HepG2 (cell line): ENCODE measurements at regions not wholly inside any gene's neighbourhood (a gene's known extent, or its start where the extent isn't known, plus 50 kb on each side); places are given as distances from the start of the nearest gene placed in this dataset.

ENCODE experiments used
- ATAC-seq: fragments of 200-7000 bp; cut with Tn5 transposase; 3 replicates; pipeline ENCODE4 v1.9.1; 2020; ENCODE audit warnings: mild to moderate bottlenecking, moderate library complexity
- BruUV-seq: library from RNA; stranded (reverse); fragments of 400-500 nt; replicated peaks from 2 replicates; lab custom pipeline; 2021; lab: Mats Ljungman, UMichigan
- CTCF ChIA-PET: fragments of 300-600 bp; formaldehyde crosslinking; extraction: SDS; loops from one replicate; lab custom pipeline; 2021; ENCODE audit warnings: low total read pairs, inconsistent platforms, low intra/inter-chr PET ratio; lab: Yijun Ruan, JAX
- POLR2A ChIA-PET: fragments of 350-600 bp; sonication (Branson Sonifier 250); formaldehyde crosslinking; loops from one replicate; lab custom pipeline; 2020; ENCODE audit warnings: antibody characterized with exemption, inconsistent platforms; lab: Yijun Ruan, JAX
- DNase-seq: peaks from one replicate; pipeline ENCODE4 v3.0.0-alpha.2; 2015; ENCODE audit warnings: low spot score
- FAIRE-seq: peaks from 3 replicates; lab custom pipeline; 2011; peaks lifted over from hg19 to GRCh38; lab: Jason Lieb, UNC
- H2AFZ ChIP-seq: one replicate; pipeline ENCODE4 v1.6.1; 2011; ENCODE audit warnings: low read length, inconsistent platforms
- H3K27ac ChIP-seq: fragments of 300-600 bp; 3 replicates; pipeline ENCODE4 v1.8.0; 2011; ENCODE audit warnings: mixed run types, mild to moderate bottlenecking, mixed read lengths, low read length, inconsistent platforms; ENCODE audit not compliant: insufficient read depth; ENCODE audit errors: extremely low read length
- H3K27me3 ChIP-seq, 2 experiments: fragments of 200-600 bp in 1 of 2; 2 replicates in 1 of 2; 3 replicates in 1 of 2; pipeline versions ENCODE4 v1.6.0 to v1.8.0; 2011; ENCODE audit warnings: low read length in 2 of 2, mild to moderate bottlenecking in 2 of 2, moderate library complexity in 2 of 2, inconsistent platforms in 1 of 2; ENCODE audit not compliant: insufficient read depth in 2 of 2, control insufficient read depth in 1 of 2
- H3K36me3 ChIP-seq, 2 experiments: fragments of 200-600 bp in 1 of 2; replicated peaks in 1 of 2; 2 replicates in 1 of 2; 3 replicates in 1 of 2; pipeline versions ENCODE4 v1.5.1 to v1.8.0; 2011; ENCODE audit warnings: low read length in 2 of 2, inconsistent platforms in 1 of 2; ENCODE audit not compliant: insufficient read depth in 2 of 2, control insufficient read depth in 1 of 2
- H3K4me1 ChIP-seq: 2 replicates; pipeline ENCODE4 v1.5.1; 2012; ENCODE audit warnings: low read length, inconsistent platforms; ENCODE audit not compliant: insufficient read depth
- H3K4me2 ChIP-seq: 2 replicates; pipeline ENCODE4 v1.6.0; 2011; ENCODE audit warnings: low read depth, low read length, inconsistent platforms
- H3K4me3 ChIP-seq, 3 experiments: fragments of 200-600 bp in 1 of 3; sonication (generic), shearing (Covaris generic) in 1 of 3; replicated peaks in 1 of 3; 2 replicates each; pipeline ENCODE4 v1.5.1; 2011 to 2016; ENCODE audit warnings: low read length in 3 of 3, inconsistent platforms in 2 of 3, low read depth in 2 of 3, mild to moderate bottlenecking in 2 of 3, control low read depth in 1 of 3, mixed read lengths in 1 of 3; ENCODE audit not compliant: insufficient read depth in 1 of 3
- H3K79me2 ChIP-seq: one replicate; pipeline ENCODE4 v1.6.1; 2011; ENCODE audit warnings: low read length, inconsistent platforms; ENCODE audit not compliant: insufficient read depth
- H3K9ac ChIP-seq: 2 replicates; pipeline ENCODE4 v1.6.0; 2011; ENCODE audit warnings: mild to moderate bottlenecking, low read depth, low read length, inconsistent platforms; ENCODE audit not compliant: insufficient read depth
- H3K9me3 ChIP-seq: 2 replicates; pipeline ENCODE4 v1.5.1; 2012; ENCODE audit warnings: mild to moderate bottlenecking, low read length
- H4K20me1 ChIP-seq: 2 replicates; pipeline ENCODE4 v1.6.0; 2011; ENCODE audit warnings: inconsistent platforms, mild to moderate bottlenecking, low read length, moderate library complexity; ENCODE audit not compliant: insufficient read depth
- AHDC1 ChIP-seq: sonication (generic); formaldehyde crosslinking; IDR thresholded peaks from 2 replicates; pipeline ENCODE4 v1.5.1; 2020; ENCODE audit warnings: mild to moderate bottlenecking, missing genetic modification reagents, borderline replicate concordance
- NFIB ChIP-seq: sonication (generic); formaldehyde crosslinking; IDR thresholded peaks from 2 replicates; pipeline ENCODE4 v1.9.0; 2021; ENCODE audit warnings: missing genetic modification reagents, mild to moderate bottlenecking, borderline replicate concordance
- TGIF2 ChIP-seq: IDR thresholded peaks from 2 replicates; pipeline ENCODE4 v1.6.1; 2016; ENCODE audit warnings: control low read depth, missing compliant biosample characterization
- ZBTB38 ChIP-seq: sonication (generic); formaldehyde crosslinking; IDR thresholded peaks from 2 replicates; pipeline ENCODE4 v1.5.1; 2020; ENCODE audit warnings: mild to moderate bottlenecking, missing genetic modification reagents
- ZNF34 ChIP-seq: sonication (generic); formaldehyde crosslinking; IDR thresholded peaks from 2 replicates; pipeline ENCODE4 v1.4.0; 2020; ENCODE audit warnings: mild to moderate bottlenecking, missing genetic modification reagents, borderline replicate concordance
- WGBS: methylation state at CpG from one replicate; pipeline ENCODE4 v1.1.6; 2017; ENCODE audit warnings: low lambda C conversion rate; 5-methylcytosine and 5-hydroxymethylcytosine counted together
- in situ Hi-C: cut with HindIII; loops from 2 replicates; pipeline ENCODE4 v1.10.0; 2017; ENCODE audit warnings: low pct_unique_long_range_greater_than_20kb; ENCODE audit not compliant: extremely low pct_ligation_motif_present
- intact Hi-C: fragments of 100-400 bp; cut with micrococcal nuclease; formaldehyde crosslinking; loops from one replicate; pipeline ENCODE4 v1.10.0; 2022; ENCODE audit not compliant: unreplicated experiment

- DNase-seq (no peak), ATAC-seq (no peak), FAIRE-seq (no peak)
- no peaks in the 10 kb centered on the region for H4K20me1 ChIP-seq
- no peak overlapping the region for H2AFZ ChIP-seq
- intact Hi-C loops (no loop called here), in situ Hi-C loops (no loop called here)
- CTCF ChIA-PET, result no interaction called here
- H3K27ac ChIP-seq, result no peak overlapping the region
- no peaks in the 10 kb centered on the region for H3K4me1 ChIP-seq
- H3K9ac ChIP-seq, result no peak overlapping the region
- POLR2A ChIA-PET, result no interaction called here
- no TSS peak for BruUV-seq
- no peaks in the 10 kb centered on the region for H3K36me3 ChIP-seq
- H3K27me3 ChIP-seq, result no peaks in the 10 kb centered on the region
- no peak overlapping the region for H3K4me3 ChIP-seq
- no peak overlapping the region for H3K4me2 ChIP-seq
- no peaks in the 10 kb centered on the region for H3K79me2 ChIP-seq
- H3K9me3 ChIP-seq, result peaks cover 16% of the 10 kb centered on the region; the same call in 1 of the 2 replicates
- no peak for TF ChIP-seq ZBTB38 (CRISPR knock-in tag)
- TF ChIP-seq TGIF2 (CRISPR knock-in tag), result no peak
- no peak for TF ChIP-seq ZNF34
- no peak for TF ChIP-seq AHDC1 (CRISPR knock-in tag)
- no peak for TF ChIP-seq NFIB (CRISPR knock-in tag)
- WGBS, result 15% methylated on average over 3 of the region's 3 CpGs
Measured at GRCh38 chr4:137468836-137469235, 63.5 kb downstream of the PCDH18 start.
